Loucy (cell line): ENCODE measurements at regions not wholly inside any gene's neighbourhood (a gene's known extent, or its start where the extent isn't known, plus 50 kb on each side); places are given as distances from the start of the nearest gene placed in this dataset.

ENCODE experiments used
- H2AFZ ChIP-seq: fragments of 200-600 bp; sonication (generic); 2 replicates; pipeline ENCODE4 v1.6.0; 2016; ENCODE audit warnings: antibody characterized with exemption, mild to moderate bottlenecking, low read length, moderate library complexity
- H3F3A ChIP-seq: fragments of 200-600 bp; 2 replicates; pipeline ENCODE4 v1.6.0; 2016; ENCODE audit warnings: antibody characterized with exemption, low read depth, mild to moderate bottlenecking
- H3K27me3 ChIP-seq: fragments of 200-600 bp; sonication (generic); 2 replicates; pipeline ENCODE4 v1.6.1; 2014; ENCODE audit warnings: low read length, mild to moderate bottlenecking; ENCODE audit not compliant: insufficient read depth, poor library complexity, severe bottlenecking
- H3K36me3 ChIP-seq: fragments of 200-600 bp; sonication (generic); 2 replicates; pipeline ENCODE4 v1.6.1; 2016; ENCODE audit warnings: low read length; ENCODE audit not compliant: insufficient read depth
- H3K4me1 ChIP-seq: fragments of 200-600 bp; sonication (generic); 2 replicates; pipeline ENCODE4 v1.5.1; 2014; ENCODE audit warnings: low read length, mild to moderate bottlenecking; ENCODE audit not compliant: insufficient read depth, poor library complexity, severe bottlenecking
- H3K4me2 ChIP-seq: fragments of 200-600 bp; sonication (generic); 2 replicates; pipeline ENCODE4 v1.6.0; 2014; ENCODE audit warnings: antibody characterized with exemption, low read length, low read depth, mild to moderate bottlenecking; ENCODE audit not compliant: poor library complexity, severe bottlenecking
- H3K4me3 ChIP-seq: fragments of 200-600 bp; sonication (generic); 2 replicates; pipeline ENCODE4 v1.5.1; 2014; ENCODE audit warnings: low read length, mild to moderate bottlenecking, mixed read lengths; ENCODE audit not compliant: poor library complexity, severe bottlenecking
- H3K79me2 ChIP-seq: fragments of 200-600 bp; sonication (generic); 2 replicates; pipeline ENCODE4 v1.6.1; 2014; ENCODE audit warnings: low read length; ENCODE audit not compliant: insufficient read depth
- H3K9ac ChIP-seq: fragments of 200-600 bp; sonication (generic); 2 replicates; pipeline ENCODE4 v1.6.0; 2014; ENCODE audit warnings: mild to moderate bottlenecking, low read depth, low read length, moderate library complexity; ENCODE audit not compliant: poor library complexity, severe bottlenecking
- H3K9me2 ChIP-seq: fragments of 200-600 bp; sonication (generic); replicated peaks from 2 replicates; pipeline ENCODE4 v1.6.1; 2016; ENCODE audit warnings: low read depth, low read length, mixed read lengths
- H3K9me3 ChIP-seq: fragments of 200-600 bp; sonication (generic); 2 replicates; pipeline ENCODE4 v1.6.1; 2014; ENCODE audit warnings: mild to moderate bottlenecking, antibody characterized with exemption, low read length, low read depth; ENCODE audit not compliant: insufficient read depth
- H4K20me1 ChIP-seq: fragments of 200-600 bp; sonication (generic); 2 replicates; pipeline ENCODE4 v1.6.0; 2014; ENCODE audit warnings: antibody characterized with exemption, low read length, mild to moderate bottlenecking; ENCODE audit not compliant: insufficient read depth, poor library complexity, severe bottlenecking
- EZH2phosphoT487 ChIP-seq: fragments of 200-600 bp; IDR thresholded peaks from 2 replicates; pipeline ENCODE4 v1.6.1; 2018; ENCODE audit warnings: antibody characterized with exemption, mild to moderate bottlenecking, moderate library complexity, borderline replicate concordance
- TF ChIP-seq, protein P1 (sequence below): fragments of 200-600 bp; sonication (generic); conservative IDR thresholded peaks from 2 replicates; pipeline ENCODE4 v1.5.1; 2014; ENCODE audit warnings: mild to moderate bottlenecking, antibody characterized with exemption, low read length

DNA sequence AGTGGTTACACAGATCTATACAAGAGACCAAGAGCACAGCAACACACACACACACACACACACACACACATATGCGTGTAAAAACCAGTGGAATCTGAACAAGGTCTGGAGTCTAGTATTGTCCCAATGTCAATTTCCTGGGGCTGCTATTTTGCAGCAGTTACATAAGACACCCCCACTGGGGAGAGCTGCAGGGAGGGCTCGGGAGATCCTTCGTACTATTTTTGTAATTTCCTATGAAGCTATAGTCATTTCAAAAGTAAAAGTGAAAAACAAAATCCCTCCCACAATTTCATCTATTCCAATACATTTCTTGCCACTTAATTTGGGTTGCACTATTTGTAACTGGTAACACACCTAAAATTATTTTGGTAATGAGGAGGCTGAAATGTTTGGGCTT lies 68.5 kb downstream of the C16orf95 start:
- H3F3A ChIP-seq = no peaks in the 10 kb centered on the region
- TF ChIP-seq, protein P1, sequence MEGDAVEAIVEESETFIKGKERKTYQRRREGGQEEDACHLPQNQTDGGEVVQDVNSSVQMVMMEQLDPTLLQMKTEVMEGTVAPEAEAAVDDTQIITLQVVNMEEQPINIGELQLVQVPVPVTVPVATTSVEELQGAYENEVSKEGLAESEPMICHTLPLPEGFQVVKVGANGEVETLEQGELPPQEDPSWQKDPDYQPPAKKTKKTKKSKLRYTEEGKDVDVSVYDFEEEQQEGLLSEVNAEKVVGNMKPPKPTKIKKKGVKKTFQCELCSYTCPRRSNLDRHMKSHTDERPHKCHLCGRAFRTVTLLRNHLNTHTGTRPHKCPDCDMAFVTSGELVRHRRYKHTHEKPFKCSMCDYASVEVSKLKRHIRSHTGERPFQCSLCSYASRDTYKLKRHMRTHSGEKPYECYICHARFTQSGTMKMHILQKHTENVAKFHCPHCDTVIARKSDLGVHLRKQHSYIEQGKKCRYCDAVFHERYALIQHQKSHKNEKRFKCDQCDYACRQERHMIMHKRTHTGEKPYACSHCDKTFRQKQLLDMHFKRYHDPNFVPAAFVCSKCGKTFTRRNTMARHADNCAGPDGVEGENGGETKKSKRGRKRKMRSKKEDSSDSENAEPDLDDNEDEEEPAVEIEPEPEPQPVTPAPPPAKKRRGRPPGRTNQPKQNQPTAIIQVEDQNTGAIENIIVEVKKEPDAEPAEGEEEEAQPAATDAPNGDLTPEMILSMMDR = no peak
- TF ChIP-seq EZH2phosphoT487 = no peak
- no peaks in the 10 kb centered on the region for H3K36me3 ChIP-seq
- H3K4me1 ChIP-seq = peaks cover 24% of the 10 kb centered on the region
- no peaks in the 10 kb centered on the region for H3K9me3 ChIP-seq
- H3K4me2 ChIP-seq = no peak overlapping the region
- H3K9me2 ChIP-seq = no peaks in the 10 kb centered on the region
- H3K4me3 ChIP-seq = no peak overlapping the region
- no peaks in the 10 kb centered on the region for H3K79me2 ChIP-seq
- H3K27me3 ChIP-seq = no peaks in the 10 kb centered on the region
- no peak overlapping the region for H3K9ac ChIP-seq
- no peak overlapping the region for H2AFZ ChIP-seq
- H4K20me1 ChIP-seq = no peaks in the 10 kb centered on the region

DNA sequence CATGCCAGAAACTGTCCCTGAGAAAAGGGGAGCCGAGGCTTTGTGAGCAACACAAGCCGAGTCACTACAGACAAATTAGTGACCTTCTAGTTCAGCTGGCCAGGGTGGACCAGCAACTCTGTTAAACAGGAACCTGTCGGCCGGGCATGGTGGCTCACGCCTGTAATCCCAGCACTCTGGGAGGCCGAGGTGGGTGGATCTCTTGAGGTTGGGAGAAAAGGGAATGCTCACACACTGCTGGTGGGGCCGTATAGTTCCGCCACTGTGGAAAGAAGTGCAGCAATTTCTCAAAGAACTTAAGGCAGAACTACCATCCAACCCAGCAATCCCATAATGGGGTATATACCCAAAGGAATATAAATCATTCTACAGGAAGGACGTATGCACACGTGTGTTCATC lies 67.8 kb downstream of the C16orf95 start:
- Histone ChIP-seq H4K20me1 (no peaks in the 10 kb centered on the region), H3K9me3 (no peaks in the 10 kb centered on the region), H3K4me1 (peaks cover 22% of the 10 kb centered on the region), H3K4me3 (no peak overlapping the region), H3K9me2 (no peaks in the 10 kb centered on the region), H3F3A (no peaks in the 10 kb centered on the region), H3K4me2 (no peak overlapping the region), H3K9ac (no peak overlapping the region), H3K27me3 (no peaks in the 10 kb centered on the region), H2AFZ (no peak overlapping the region), H3K79me2 (no peaks in the 10 kb centered on the region), H3K36me3 (no peaks in the 10 kb centered on the region)
- TF ChIP-seq, protein P1 = no peak
- TF ChIP-seq EZH2phosphoT487 = no peak

DNA sequence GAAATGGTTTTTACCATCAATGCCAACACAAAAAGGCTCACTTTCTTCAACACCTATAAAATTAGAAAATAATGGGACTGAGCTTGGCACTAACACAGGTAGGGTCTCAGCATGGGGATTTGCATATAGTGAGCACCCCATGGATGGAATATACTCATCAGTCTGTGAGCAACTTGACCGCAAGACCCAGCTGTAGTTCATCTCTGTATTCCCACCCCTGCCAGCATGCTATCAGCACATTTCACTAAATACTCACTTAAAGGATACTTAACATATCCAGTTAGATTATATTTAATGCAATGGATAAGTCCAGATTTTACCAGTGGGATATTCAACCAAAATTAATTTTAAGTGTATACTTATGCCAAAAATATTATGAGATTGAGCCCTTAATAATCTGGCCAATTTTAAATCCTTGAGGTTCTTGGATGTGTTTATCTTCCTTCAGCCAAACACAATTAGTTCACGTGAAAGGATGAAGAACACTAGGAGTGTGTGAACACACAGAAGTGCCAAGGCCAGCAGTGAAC lies 66.7 kb downstream of the C16orf95 start:
- peaks cover 11% of the 10 kb centered on the region for H3K4me1 ChIP-seq
- H3K36me3 ChIP-seq = no peaks in the 10 kb centered on the region
- no peak overlapping the region for H3K4me3 ChIP-seq
- no peaks in the 10 kb centered on the region for H3K27me3 ChIP-seq
- no peak overlapping the region for H3K9ac ChIP-seq
- no peak overlapping the region for H3K4me2 ChIP-seq
- no peaks in the 10 kb centered on the region for H3F3A ChIP-seq
- no peaks in the 10 kb centered on the region for H4K20me1 ChIP-seq
- no peak overlapping the region for H2AFZ ChIP-seq
- no peaks in the 10 kb centered on the region for H3K79me2 ChIP-seq
- H3K9me2 ChIP-seq = no peaks in the 10 kb centered on the region
- H3K9me3 ChIP-seq = no peaks in the 10 kb centered on the region
- TF ChIP-seq, protein P1 = no peak
- TF ChIP-seq EZH2phosphoT487 = no peak
